Testis (tissue), 2 donors: ENCODE measurements at regions not wholly inside any gene's neighbourhood (a gene's known extent, or its start where the extent isn't known, plus 50 kb on each side); places are given as distances from the start of the nearest gene placed in this dataset.
"Not testable (repeated sequence)": the region's sequence is repeated elsewhere in the genome, so short reads cannot be mapped to it uniquely, and the experiment has no call there.

Source experiments
- CTCF ChIP-seq, 3 experiments: fragments of 450-650 bp in 2 of 3; fragments of 200-600 bp in 1 of 3; sonication (generic) in 1 of 3; IDR thresholded peaks; one replicate each; pipeline ENCODE4 v1.5.1; 2016 to 2019; ENCODE audit warnings: antibody characterized with exemption in 3 of 3, mild to moderate bottlenecking in 2 of 3, moderate library complexity in 1 of 3
- POLR2A ChIP-seq: fragments of 450-650 bp; IDR thresholded peaks from one replicate; pipeline ENCODE4 v1.6.1; 2017; ENCODE audit warnings: antibody characterized with exemption, mild to moderate bottlenecking, moderate library complexity

- not testable (repeated sequence) for TF ChIP-seq POLR2A; CTCF (IDR thresholded peaks at IDR 0.05)
Observed at GRCh38 chrX:150273575-150274294, 89.4 kb upstream of the MAMLD1 start.
